ENCODE measurements at regions not wholly inside any gene's neighbourhood (a gene's known extent, or its start where the extent isn't known, plus 50 kb on each side); places are given as distances from the start of the nearest gene placed in this dataset.

DNA sequence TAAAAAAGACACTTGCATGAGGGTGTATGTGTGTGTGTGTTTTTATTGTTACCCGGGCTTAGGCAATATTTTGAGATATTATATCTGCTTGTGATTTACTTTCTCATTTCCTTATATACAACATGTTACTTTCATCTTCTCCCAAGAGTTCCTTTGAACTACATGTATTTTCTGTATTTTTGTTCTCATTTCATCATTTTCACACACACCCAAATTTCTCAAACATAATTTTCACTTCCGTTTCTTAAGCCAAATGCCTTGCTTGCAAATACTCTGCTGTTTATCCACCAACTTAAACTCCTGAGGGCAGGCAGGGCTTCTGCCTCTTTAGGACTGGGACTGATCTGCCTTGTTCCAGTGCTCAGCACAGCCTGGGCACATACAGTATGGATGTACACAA is 69.3 kb upstream of the FYN start:
- DNase-seq: no peak
- Mint-ChIP-seq H3K4me3 (no peak overlapping the region), H3K27me3 (ENCODE audit: insufficient read depth) (no peaks in the 10 kb centered on the region), H3K36me3 (ENCODE audit: low read depth) (peaks cover 2% of the 10 kb centered on the region), H3K27ac (no peak overlapping the region), H3K9me3 (peaks cover 10% of the 10 kb centered on the region), H3K4me1 (peaks cover 2% of the 10 kb centered on the region)
- no peaks in the 10 kb centered on the region for H3K4me1 ChIP-seq (ENCODE audit: control insufficient read depth, insufficient read depth, low read length)
- peaks cover 10% of the 10 kb centered on the region for H3K9me3 ChIP-seq (ENCODE audit: control insufficient read depth, low read length)
- no peak overlapping the region for H3K4me3 ChIP-seq (ENCODE audit: low read length)
- H3K36me3 ChIP-seq (ENCODE audit: control insufficient read depth, insufficient read depth, low read length): no peaks in the 10 kb centered on the region
- no peak overlapping the region for H3K9ac ChIP-seq (ENCODE audit: extremely low read depth, low read length, poor library complexity, severe bottlenecking)
- H3K27me3 ChIP-seq (ENCODE audit: control insufficient read depth, insufficient read depth, low read length, poor library complexity, severe bottlenecking): no peaks in the 10 kb centered on the region
- TF ChIP-seq, protein P1, sequence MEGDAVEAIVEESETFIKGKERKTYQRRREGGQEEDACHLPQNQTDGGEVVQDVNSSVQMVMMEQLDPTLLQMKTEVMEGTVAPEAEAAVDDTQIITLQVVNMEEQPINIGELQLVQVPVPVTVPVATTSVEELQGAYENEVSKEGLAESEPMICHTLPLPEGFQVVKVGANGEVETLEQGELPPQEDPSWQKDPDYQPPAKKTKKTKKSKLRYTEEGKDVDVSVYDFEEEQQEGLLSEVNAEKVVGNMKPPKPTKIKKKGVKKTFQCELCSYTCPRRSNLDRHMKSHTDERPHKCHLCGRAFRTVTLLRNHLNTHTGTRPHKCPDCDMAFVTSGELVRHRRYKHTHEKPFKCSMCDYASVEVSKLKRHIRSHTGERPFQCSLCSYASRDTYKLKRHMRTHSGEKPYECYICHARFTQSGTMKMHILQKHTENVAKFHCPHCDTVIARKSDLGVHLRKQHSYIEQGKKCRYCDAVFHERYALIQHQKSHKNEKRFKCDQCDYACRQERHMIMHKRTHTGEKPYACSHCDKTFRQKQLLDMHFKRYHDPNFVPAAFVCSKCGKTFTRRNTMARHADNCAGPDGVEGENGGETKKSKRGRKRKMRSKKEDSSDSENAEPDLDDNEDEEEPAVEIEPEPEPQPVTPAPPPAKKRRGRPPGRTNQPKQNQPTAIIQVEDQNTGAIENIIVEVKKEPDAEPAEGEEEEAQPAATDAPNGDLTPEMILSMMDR (conservative IDR thresholded peaks at IDR 0.05): no peak
- no peak overlapping the region for H3K27ac ChIP-seq (ENCODE audit: low read depth, low read length)
- 100% methylated on average over 1 of the region's 2 CpGs for WGBS, 2 experiments (ENCODE audit: insufficient coverage in 1 of 2, insufficient read length in 1 of 2)

DNA sequence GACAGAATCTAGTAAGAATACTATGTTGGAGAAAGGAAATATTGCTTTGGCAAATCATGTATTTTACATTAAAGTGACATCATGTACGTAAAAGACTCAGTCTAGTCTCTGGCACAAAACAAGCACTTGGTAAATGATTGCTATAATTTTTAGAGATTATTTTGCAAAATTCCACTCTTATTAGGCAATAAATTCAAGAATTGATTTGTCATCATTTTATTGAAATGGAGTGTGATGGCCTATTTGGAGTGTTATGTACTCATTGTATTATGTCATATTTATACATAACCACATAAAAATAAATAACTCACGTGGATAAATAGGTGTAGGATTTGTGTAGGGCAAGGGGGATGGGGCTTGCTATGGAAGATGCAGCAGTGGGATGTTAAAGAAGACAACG is 70.0 kb upstream of the FYN start:
- H3K27ac Mint-ChIP-seq: no peak overlapping the region
- no peaks in the 10 kb centered on the region for H3K27me3 ChIP-seq (ENCODE audit: control insufficient read depth, insufficient read depth, low read length, poor library complexity, severe bottlenecking)

DNA sequence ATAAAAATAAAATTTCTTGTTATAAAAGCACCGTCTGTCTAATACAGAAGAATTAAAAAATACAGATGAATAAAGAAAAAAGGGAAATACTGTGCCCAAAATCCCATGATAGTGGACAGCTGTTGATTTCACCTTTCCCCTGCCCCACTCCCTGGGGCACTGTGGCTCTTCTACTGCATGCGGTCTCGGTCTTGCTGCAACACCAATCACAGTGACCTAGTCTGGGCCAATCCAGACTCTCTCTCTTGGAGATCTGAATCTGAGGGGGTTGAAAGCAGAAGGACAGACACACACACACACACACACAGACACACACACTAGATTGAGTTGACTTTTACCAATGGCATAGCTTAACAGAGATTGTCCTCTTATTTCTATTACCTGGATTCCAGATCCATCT is 70.5 kb upstream of the FYN start:
- H3K36me3 ChIP-seq (ENCODE audit: control insufficient read depth, insufficient read depth, low read length): no peaks in the 10 kb centered on the region
- no peaks in the 10 kb centered on the region for H3K27me3 ChIP-seq (ENCODE audit: control insufficient read depth, insufficient read depth, low read length, poor library complexity, severe bottlenecking)
- H3K4me1 ChIP-seq (ENCODE audit: control insufficient read depth, insufficient read depth, low read length): no peaks in the 10 kb centered on the region
- no peak overlapping the region for H3K9ac ChIP-seq (ENCODE audit: extremely low read depth, low read length, poor library complexity, severe bottlenecking)
- Mint-ChIP-seq H3K9me3 (peaks cover 10% of the 10 kb centered on the region), H3K36me3 (ENCODE audit: low read depth) (peaks cover 2% of the 10 kb centered on the region), H3K27ac (no peak overlapping the region), H3K4me3 (no peak overlapping the region), H3K27me3 (ENCODE audit: insufficient read depth) (no peaks in the 10 kb centered on the region), H3K4me1 (no peaks in the 10 kb centered on the region)
- peaks cover 10% of the 10 kb centered on the region for H3K9me3 ChIP-seq (ENCODE audit: control insufficient read depth, low read length)
- H3K27ac ChIP-seq (ENCODE audit: low read depth, low read length): no peak overlapping the region
- no peak for DNase-seq
- TF ChIP-seq, protein P1 (conservative IDR thresholded peaks at IDR 0.05): no peak
- H3K4me3 ChIP-seq (ENCODE audit: low read length): no peak overlapping the region
- WGBS, 2 experiments (ENCODE audit: insufficient coverage in 1 of 2, insufficient read length in 1 of 2): 98 to 100% methylated on average over 1 to 3 of the region's 3 CpGs

More for the DNA sequence above, 70.0 kb upstream of the FYN start:
- Histone ChIP-seq H3K9me3 (ENCODE audit: control insufficient read depth, low read length) (peaks cover 10% of the 10 kb centered on the region), H3K4me1 (ENCODE audit: control insufficient read depth, insufficient read depth, low read length) (no peaks in the 10 kb centered on the region), H3K36me3 (ENCODE audit: control insufficient read depth, insufficient read depth, low read length) (no peaks in the 10 kb centered on the region), H3K4me3 (ENCODE audit: low read length) (no peak overlapping the region), H3K9ac (ENCODE audit: extremely low read depth, low read length, poor library complexity, severe bottlenecking) (no peak overlapping the region), H3K27ac (ENCODE audit: low read depth, low read length) (no peak overlapping the region)
- Mint-ChIP-seq H3K9me3 (peaks cover 10% of the 10 kb centered on the region), H3K4me3 (no peak overlapping the region), H3K36me3 (ENCODE audit: low read depth) (peaks cover 2% of the 10 kb centered on the region), H3K27me3 (ENCODE audit: insufficient read depth) (no peaks in the 10 kb centered on the region), H3K4me1 (peaks cover 2% of the 10 kb centered on the region)
- DNase-seq: no peak
- TF ChIP-seq, protein P1 (conservative IDR thresholded peaks at IDR 0.05): no peak
- WGBS, 2 experiments (ENCODE audit: insufficient coverage in 1 of 2, insufficient read length in 1 of 2): 79 to 100% methylated on average over 1 to 3 of the region's 3 CpGs

Measured in endodermal cell (in vitro differentiated cells).